Middle frontal gyrus (tissue), 1 donor: ENCODE measurements at regions not wholly inside any gene's neighbourhood (a gene's known extent, or its start where the extent isn't known, plus 50 kb on each side); places are given as distances from the start of the nearest gene placed in this dataset.

ENCODE experiments used
- DNase-seq: peaks from one replicate; pipeline ENCODE4 v3.0.0-alpha.2; 2015; ENCODE audit warnings: low spot score; ENCODE audit errors: extremely low spot score

DNA sequence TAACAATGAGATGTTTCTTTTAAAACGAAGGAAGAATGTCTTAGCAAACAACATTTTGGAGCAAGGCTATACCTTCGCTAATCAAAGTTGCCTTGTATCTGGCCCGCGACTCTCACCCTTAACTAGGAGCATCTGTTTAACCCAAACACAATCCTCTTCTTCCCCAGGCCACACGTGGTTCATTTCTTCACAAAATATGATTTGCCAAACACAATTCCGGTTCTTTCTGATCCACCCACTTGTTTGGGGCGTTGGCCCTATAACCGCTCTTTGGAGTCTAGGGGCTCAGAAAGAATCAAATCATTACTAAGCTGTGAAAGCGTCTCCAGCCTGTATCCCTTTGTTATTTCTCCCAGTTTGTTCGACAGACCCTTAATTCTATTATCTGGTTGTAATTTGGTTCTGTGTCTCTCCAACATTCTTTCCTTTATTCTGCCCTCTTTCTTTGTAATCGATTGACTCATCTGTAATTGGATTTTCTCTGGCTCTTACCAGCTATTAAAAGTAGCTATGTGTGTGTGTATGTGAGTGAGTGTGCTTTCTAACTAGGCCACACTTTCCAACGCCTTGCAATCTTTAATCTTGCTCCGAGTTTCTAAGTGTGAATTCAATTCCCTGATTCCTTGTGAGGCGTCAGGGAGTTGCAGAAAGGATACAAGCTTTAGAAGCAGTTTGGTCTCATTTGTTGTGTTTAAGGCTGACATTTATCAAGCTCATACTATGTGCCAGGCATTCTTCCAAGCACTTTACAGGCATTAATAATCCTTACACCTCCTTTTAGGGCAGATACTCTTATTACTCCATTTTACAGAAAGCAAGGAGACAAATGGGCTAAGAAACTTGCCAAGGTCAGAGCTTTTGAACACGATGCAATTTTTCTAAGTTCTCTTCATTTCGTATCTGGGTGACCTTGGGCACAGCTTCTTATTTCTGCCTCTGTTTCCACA lies 138.6 kb upstream of the CPEB2 start:
- no peak for DNase-seq

DNA sequence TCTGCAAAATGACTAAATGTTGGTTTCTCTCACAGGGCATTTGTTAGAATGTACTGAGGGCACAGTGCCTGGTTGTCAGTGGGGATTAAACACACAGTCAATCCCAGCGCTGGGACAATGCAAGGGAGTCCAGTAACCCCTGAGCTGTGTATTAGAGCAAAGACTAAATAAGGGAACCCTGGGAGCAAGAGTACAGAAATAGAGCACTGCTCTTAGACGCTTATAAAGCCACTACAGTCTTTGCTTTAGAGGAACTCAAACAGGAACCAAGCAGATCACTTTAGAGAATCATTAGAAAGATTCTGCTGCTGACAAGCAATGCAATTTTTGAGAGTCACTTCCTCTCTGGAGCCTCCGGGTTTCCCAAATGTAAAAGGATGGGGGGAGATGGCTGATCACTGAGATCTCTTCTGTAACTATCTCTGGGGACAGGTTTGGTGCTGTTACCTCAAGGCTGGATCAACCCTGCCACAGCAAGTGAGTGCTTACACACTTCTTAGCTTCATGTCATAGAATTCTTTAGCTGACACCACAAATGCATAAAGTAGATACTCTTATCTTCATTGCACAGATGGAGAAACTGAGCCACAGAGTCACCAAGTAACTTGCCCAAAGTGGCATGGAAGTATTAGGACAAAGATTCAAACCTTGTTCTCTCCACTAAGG lies 137.8 kb upstream of the CPEB2 start:
- no peak for DNase-seq

GRCh38 chr4:14865031-14865366 lies 137.3 kb upstream of the CPEB2 start:
- no peak for DNase-seq

- no peak for DNase-seq
Measured at GRCh38 chr4:14865804-14866203, 136.5 kb upstream of the CPEB2 start.

DNA sequence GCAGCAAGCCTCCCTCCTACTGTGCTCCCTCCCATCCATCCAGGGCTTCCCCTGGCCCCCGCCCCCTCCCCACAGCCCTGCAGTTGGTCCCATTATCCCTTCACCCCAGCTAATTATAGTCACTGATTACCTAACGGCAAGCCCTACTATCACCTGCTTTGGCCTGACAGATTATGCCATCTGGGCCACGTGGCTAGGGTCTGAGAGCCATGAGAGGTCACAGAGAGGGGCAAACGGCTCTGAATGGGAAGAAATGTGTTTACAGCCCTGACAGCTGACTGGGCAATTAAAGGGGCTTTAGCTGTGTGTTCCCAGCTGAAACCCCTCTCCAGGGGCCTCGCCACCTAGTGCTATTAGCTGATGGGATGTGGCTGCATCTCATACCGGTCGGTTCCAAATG lies 134.4 kb upstream of the CPEB2 start:
- DNase-seq: no peak

GRCh38 chr4:14868426-14869395 lies 133.6 kb upstream of the CPEB2 start:
- no peak for DNase-seq

DNA sequence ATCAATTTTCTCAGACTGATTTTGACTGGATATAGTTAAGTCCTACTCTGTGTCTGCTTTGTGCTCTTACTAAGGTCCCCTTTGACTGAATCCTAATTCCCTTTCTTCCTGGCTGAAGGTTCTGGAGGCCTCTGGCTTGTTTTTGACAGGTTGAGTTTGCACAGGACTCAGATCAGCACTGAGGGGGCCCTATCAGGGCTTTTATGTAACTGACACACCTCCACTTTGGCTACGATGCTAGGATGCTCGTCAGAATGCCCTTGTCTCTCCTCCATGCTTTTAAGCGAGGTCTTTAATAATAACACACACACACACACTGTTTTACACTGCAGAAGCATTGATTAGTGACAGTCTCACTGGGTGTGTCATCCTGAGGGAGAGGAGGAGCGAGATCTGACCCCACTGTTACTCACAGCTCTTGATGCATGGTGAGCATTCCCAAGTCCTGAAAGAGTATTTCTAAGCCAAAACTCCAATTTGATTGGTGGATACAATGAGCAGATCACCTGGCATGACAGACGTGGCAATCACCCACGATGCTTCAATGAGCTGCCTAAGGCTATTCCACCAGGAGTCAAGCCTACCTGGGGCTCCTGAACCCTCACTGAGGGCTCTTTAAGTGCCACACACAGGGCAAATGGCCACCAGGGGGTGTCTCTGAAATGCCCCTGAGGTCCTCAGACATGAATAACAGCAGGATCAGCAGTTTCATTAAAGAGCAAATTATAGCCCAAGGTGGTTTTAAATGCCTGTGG lies 130.4 kb upstream of the CPEB2 start:
- DNase-seq: no peak

GRCh38 chr4:14874990-14875389 lies 127.3 kb upstream of the CPEB2 start:
- no peak for DNase-seq

DNA sequence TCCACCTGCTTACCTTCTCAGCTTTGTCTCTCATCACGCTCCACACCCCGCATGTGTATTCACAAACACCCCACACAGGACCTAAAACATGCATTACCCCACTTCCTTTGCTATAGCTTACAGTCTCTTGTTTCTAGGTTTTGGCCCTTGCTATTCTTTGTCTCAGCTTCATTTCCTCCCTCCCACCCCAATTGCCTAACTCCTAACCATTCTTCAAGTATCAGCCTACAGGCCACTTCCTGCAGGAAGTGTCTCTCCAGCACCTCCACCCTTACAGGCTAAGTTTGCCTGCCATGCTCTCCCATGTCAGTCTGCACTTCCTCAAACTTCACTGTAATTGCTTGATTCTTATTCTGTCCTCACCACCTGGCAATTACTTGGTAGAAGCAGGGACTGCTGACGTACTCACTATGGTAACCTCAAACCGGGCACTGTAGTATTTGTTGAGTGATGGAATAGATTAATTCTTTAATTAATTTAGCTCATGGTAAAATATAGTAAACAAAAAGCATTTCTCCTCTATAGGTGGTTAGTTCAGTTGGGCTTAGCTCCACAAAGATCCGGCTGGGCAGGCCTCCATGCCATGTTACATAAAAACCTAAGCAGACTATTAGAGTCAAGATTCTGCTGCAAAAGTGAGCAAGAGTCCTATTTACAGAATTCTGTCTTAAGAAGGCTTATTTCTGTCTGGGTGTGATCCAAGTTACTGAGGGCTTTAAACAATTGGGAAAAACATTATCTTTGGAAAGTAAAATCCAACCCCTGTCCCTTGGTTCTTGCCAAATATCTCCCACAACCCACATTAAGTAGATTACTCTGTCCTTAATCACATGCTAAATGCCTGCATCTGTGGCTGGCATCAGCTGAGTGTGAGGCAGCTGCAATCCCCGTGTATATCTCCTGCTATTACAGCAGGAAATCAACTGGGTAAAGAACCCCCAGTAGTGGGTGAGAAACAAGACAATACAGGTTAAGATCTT lies 124.7 kb upstream of the CPEB2 start:
- DNase-seq: no peak

- DNase-seq: no peak
Measured at GRCh38 chr4:14878681-14879080, 123.6 kb upstream of the CPEB2 start.

DNA sequence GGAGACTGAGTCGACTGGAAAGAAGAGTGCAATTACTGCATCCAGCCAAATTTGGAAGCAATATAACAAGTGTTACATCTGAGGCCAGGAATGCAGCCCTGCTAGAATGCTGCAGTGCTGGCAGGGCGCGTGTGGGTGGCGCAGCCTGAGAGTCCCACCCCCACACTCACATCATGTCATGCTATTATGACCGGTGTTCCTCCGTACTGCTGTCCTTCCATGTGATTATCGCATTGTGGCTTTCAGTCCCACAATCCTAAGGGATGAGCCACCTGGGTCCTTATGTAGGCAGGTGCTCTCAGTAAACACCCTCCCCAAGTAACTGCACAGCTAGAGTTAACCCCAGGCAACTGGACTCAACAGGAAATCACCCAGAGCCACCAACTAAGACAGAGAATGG lies 122.6 kb upstream of the CPEB2 start:
- no peak for DNase-seq

DNA sequence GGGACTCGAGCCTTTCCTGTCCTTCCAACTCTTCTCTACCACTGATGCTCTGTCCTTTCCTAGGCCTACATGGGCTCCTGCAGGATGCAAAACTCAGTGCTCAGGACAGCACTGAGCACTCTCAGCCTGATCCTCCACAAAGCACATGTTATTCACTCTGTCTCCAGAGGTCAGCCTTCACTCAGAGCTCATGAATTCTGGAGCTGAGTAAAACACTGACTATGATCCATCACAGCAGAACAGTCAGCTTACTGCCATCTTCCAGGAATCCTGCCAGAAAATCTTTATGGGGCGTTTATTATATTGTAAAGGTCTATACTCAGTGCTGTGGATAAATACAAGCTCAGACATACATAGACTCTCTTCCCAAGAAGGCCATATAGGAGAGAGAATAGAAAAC lies 121.5 kb upstream of the CPEB2 start:
- no peak for DNase-seq

GRCh38 chr4:14883166-14883565 lies 119.1 kb upstream of the CPEB2 start:
- no peak for DNase-seq

GRCh38 chr4:14883661-14884060 lies 118.6 kb upstream of the CPEB2 start:
- DNase-seq: no peak

DNA sequence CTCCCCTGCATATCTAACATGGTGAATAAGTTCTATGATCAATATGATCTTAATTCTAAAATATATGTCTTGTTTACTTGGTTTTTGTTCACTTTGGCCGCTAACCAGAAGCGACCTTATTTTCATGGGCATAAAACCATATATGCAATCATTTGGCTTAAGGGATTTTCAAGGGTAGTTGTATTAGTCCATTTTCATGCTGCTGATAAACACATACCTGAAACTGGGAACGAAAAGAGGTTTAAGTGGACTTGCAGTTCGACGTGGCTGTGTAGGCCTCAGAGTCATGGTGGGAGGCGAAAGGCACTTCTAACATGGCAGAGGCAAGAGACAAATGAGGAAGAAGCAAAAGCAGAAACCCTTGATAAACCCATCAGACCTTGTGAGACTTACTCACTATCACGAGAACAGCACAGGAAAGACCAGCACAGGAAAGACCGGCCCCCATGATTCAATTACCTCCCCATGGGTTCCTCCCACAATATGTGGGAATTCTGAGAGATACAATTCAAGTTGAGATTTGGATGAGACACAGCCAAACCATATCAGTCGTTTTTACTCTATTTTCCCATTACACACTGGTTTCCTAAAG lies 114.3 kb upstream of the CPEB2 start:
- DNase-seq: no peak

GRCh38 chr4:14888790-14889572 lies 113.3 kb upstream of the CPEB2 start:
- no peak for DNase-seq

GRCh38 chr4:14892563-14892962 lies 109.7 kb upstream of the CPEB2 start:
- no peak for DNase-seq

DNA sequence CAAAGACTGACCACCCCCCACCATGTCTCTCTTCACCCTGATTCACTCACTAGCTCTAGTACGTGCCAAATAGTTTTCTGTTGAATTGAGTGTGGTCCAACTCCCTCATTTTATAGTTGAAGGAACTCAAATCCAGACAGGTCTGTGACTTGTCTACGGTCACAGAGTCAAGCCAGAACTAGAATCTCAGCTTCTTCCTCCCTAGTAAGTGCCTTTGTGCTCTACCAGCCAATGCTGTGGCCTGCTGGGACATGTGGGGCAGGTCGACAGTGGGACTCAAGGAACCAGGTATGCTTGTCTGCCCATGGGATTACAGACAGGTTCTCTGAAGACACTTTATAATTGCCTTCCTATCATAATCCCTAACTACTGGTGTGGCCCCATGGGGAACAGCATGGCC lies 108.6 kb upstream of the CPEB2 start:
- DNase-seq: no peak
